NOMO-1 treated with DMSO at 0.1 percent for 48 hours (cell line): ENCODE measurements at regions not wholly inside any gene's neighbourhood (a gene's known extent, or its start where the extent isn't known, plus 50 kb on each side); places are given as distances from the start of the nearest gene placed in this dataset.

Experiments
- DNase-seq: peaks from one replicate; lab custom pipeline; 2025; ENCODE audit not compliant: unreplicated experiment; lab: John Stamatoyannopoulos, UW

GRCh38 chr1:157893686-157894085 lies 52.1 kb upstream of the CD5L start:
- DNase-seq: no peak

GRCh38 chr1:157894613-157895165 lies 53.1 kb upstream of the CD5L start:
- DNase-seq: no peak

GRCh38 chr1:157910270-157910669 lies 68.7 kb upstream of the CD5L start:
- DNase-seq: no peak

GRCh38 chr1:157915859-157916258 lies 74.3 kb upstream of the CD5L start:
- DNase-seq: no peak

GRCh38 chr1:157916887-157917570 lies 75.4 kb upstream of the CD5L start:
- DNase-seq: no peak

- no peak for DNase-seq
These were observed 72.7 kb upstream of the KIRREL1 start for GRCh38 chr1:157920748-157921147.

- DNase-seq: no peak
These were observed 67.9 kb upstream of the KIRREL1 start for GRCh38 chr1:157925419-157926166.

GRCh38 chr1:157932069-157932468 lies 61.4 kb upstream of the KIRREL1 start:
- DNase-seq: peak; percentile 54

GRCh38 chr1:157937744-157938143 lies 55.7 kb upstream of the KIRREL1 start:
- peak; percentile 32 for DNase-seq

GRCh38 chr1:157941939-157942338 lies 51.5 kb upstream of the KIRREL1 start:
- DNase-seq: no peak
